H1 (cell line): ENCODE measurements at regions not wholly inside any gene's neighbourhood (a gene's known extent, or its start where the extent isn't known, plus 50 kb on each side); places are given as distances from the start of the nearest gene placed in this dataset.

Experiments
- BACH1 ChIP-seq: IDR thresholded peaks from 2 replicates; pipeline ENCODE4 v1.6.1; 2012; ENCODE audit warnings: low read length, improper control_type of control experiment
- CHD1 ChIP-seq: IDR thresholded peaks from 2 replicates; pipeline ENCODE4 v1.6.1; 2012; ENCODE audit warnings: low read depth, low read length, improper control_type of control experiment
- CHD7 ChIP-seq: fragments of 300-600 bp; sonication (generic); IDR thresholded peaks from 2 replicates; pipeline ENCODE4 v1.7.1; 2012; ENCODE audit warnings: low read length, moderate library complexity, mild to moderate bottlenecking, inconsistent platforms; ENCODE audit not compliant: insufficient replicate concordance
- CTCF ChIP-seq, 3 experiments: IDR thresholded peaks; 1 replicate in 2 of 3; 2 replicates in 1 of 3; pipeline versions ENCODE4 v1.5.1 to v1.6.1; 2011; ENCODE audit warnings: low read length in 3 of 3, mild to moderate bottlenecking in 3 of 3, inconsistent platforms in 2 of 3, low read depth in 1 of 3, moderate library complexity in 1 of 3; ENCODE audit not compliant: insufficient read depth in 1 of 3; ENCODE audit errors: control extremely low read depth in 1 of 3
- FOSL1 ChIP-seq: IDR thresholded peaks from 2 replicates; pipeline ENCODE4 v1.6.1; 2011; ENCODE audit warnings: mild to moderate bottlenecking, low read depth, low read length, moderate library complexity; ENCODE audit not compliant: insufficient read depth
- GTF2F1 ChIP-seq: IDR thresholded peaks from 2 replicates; pipeline ENCODE4 v1.6.1; 2012; ENCODE audit warnings: low read depth, low read length, improper control_type of control experiment, borderline replicate concordance
- JUN ChIP-seq: IDR thresholded peaks from 2 replicates; pipeline ENCODE4 v1.6.1; 2011; ENCODE audit warnings: low read depth, mild to moderate bottlenecking, improper control_type of control experiment, low read length
- MAX ChIP-seq: IDR thresholded peaks from 2 replicates; pipeline ENCODE4 v1.6.1; 2012; ENCODE audit warnings: inconsistent platforms
- NRF1 ChIP-seq: IDR thresholded peaks from 2 replicates; pipeline ENCODE4 v1.6.1; 2011; ENCODE audit warnings: mild to moderate bottlenecking, low read depth, low read length, improper control_type of control experiment

- TF ChIP-seq CHD7 (no peak), NRF1 (no peak), FOSL1 (no peak), CTCF (IDR thresholded peaks at IDR 0.05; ENCODE audit: control extremely low read depth in 1 of 3, insufficient read depth in 1 of 3, low read depth in 1 of 3, low read length in 3 of 3) (no peak), JUN (no peak), MAX (no peak), BACH1 (no peak), CHD1 (no peak), GTF2F1 (no peak)
Observed at GRCh38 chr13:107884564-107884963, 330.8 kb downstream of the LIG4 start (continued).
